ENCODE measurements at regions not wholly inside any gene's neighbourhood (a gene's known extent, or its start where the extent isn't known, plus 50 kb on each side); places are given as distances from the start of the nearest gene placed in this dataset.

DNA sequence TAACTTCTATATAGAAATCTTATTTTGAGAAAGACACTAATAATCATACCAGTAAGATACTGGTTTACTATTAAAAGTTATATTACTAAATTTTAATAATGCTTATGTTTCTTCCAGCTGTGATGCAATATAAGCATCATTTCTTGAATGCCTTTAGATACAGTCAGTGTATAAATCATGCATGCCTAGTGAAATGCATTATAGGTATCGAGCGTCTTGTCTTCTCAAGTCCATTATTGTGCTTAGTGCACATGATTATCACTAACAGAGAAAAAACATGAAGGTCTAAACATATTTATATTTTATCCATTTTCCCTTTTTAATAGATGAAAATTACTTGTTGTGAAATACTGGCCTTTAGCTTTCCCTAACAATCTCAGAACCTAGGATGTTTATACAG, 1021.5 kb upstream of the AGA start:
- H3K18ac ChIP-seq (ENCODE audit: low read length): no peak overlapping the region
- no peaks in the 10 kb centered on the region for H3K36me3 ChIP-seq (replicated peaks in 1 of 2; ENCODE audit: control insufficient read depth in 2 of 2, insufficient read depth in 2 of 2, low read length in 2 of 2)
- no peak overlapping the region for H2BK120ac ChIP-seq (ENCODE audit: low read depth, low read length)
- no peak overlapping the region for H3K27ac ChIP-seq (replicated peaks; ENCODE audit: low read length)
- no peak overlapping the region for H2BK12ac ChIP-seq (ENCODE audit: low read length)
- no peak overlapping the region for H2AK5ac ChIP-seq (ENCODE audit: low read depth, low read length)
- no peak overlapping the region for H3K4me3 ChIP-seq (ENCODE audit: low read length in 2 of 2)
- H3K27me3 ChIP-seq (ENCODE audit: control insufficient read depth in 3 of 3, insufficient read depth in 3 of 3, low read depth in 1 of 3, low read length in 3 of 3): no peaks in the 10 kb centered on the region
- H3K4ac ChIP-seq (ENCODE audit: low read length): no peak overlapping the region
- H4K91ac ChIP-seq (ENCODE audit: low read depth, low read length, poor library complexity): no peak overlapping the region
- H3K23ac ChIP-seq (ENCODE audit: low read depth, low read length, poor library complexity): no peak overlapping the region
- no peak overlapping the region for H3K4me2 ChIP-seq (ENCODE audit: insufficient read depth, low read length, poor library complexity, severe bottlenecking)
- H3K79me1 ChIP-seq (ENCODE audit: low read depth, low read length): no peaks in the 10 kb centered on the region
- no CpG with 5 or more reads among the region's 2 CpGs for WGBS, 2 donors (ENCODE audit: extremely low coverage in 2 of 2, insufficient read length in 2 of 2, insufficient replicate concordance in 1 of 2)
- no peak overlapping the region for H4K8ac ChIP-seq (ENCODE audit: low read depth, low read length)
- H3K9ac ChIP-seq (ENCODE audit: low read depth, low read length, poor library complexity): no peak overlapping the region
- no peaks in the 10 kb centered on the region for H3K9me3 ChIP-seq (replicated peaks in 1 of 2; ENCODE audit: control insufficient read depth in 2 of 2, insufficient read depth in 1 of 2, low read depth in 1 of 2, low read length in 2 of 2)
- H3K14ac ChIP-seq (ENCODE audit: low read length): no peak overlapping the region
- DNase-seq (ENCODE audit: low spot score): no peak
- H2BK5ac ChIP-seq (ENCODE audit: low read length): no peak overlapping the region
- no peak overlapping the region for H2AFZ ChIP-seq (ENCODE audit: low read length)
- no peak overlapping the region for H2BK15ac ChIP-seq (ENCODE audit: low read length)
- H3K4me1 ChIP-seq (ENCODE audit: control insufficient read depth in 2 of 2, insufficient read depth in 1 of 2, low read depth in 1 of 2, low read length in 2 of 2): no peaks in the 10 kb centered on the region

DNA sequence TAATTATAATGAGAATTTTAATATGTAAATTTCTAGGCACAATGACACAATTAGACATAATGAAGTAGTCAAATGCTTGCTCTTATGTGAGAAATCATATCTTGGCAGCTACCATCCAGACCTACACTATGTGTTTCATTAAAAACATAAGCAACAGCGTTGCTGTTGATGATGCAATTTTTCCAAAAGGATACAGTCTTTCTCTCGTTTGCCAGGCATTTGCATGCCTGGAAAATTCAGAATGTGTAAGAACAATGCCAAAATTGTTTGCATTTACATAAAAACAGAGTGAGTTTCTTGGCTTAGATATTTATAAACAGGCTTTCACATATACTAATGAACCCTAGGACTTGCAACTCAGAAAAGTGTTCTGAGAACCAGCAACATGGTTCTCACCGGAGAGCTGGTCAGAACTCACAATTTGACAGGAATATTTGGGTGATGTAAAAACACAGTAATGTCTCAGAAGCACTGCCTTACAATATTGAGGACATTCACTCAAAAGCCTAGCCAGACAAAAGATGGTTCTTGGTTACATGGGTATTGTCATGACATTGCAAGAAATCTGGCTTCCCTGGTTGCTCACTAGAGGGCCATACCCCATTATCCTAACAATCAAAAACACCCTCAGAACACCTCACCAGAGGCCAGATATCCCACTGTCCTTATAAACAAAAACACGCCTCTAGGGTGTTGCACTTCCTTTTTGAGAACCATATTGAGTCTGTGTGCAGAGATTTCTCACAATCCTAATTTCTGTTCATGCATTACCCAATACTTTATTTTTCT, 1029.0 kb upstream of the AGA start:
- no peak overlapping the region for H3K27ac ChIP-seq (replicated peaks; ENCODE audit: low read length)
- no peak overlapping the region for H3K4me3 ChIP-seq (ENCODE audit: low read length in 2 of 2)
- H2BK15ac ChIP-seq (ENCODE audit: low read length): no peak overlapping the region
- no peak overlapping the region for H4K8ac ChIP-seq (ENCODE audit: low read depth, low read length)
- H3K4me1 ChIP-seq (ENCODE audit: control insufficient read depth in 2 of 2, insufficient read depth in 1 of 2, low read depth in 1 of 2, low read length in 2 of 2): no peaks in the 10 kb centered on the region
- no CpG with 5 or more reads among the region's 4 CpGs for WGBS, 2 donors (ENCODE audit: extremely low coverage in 2 of 2, insufficient read length in 2 of 2, insufficient replicate concordance in 1 of 2)
- H3K27me3 ChIP-seq (ENCODE audit: control insufficient read depth in 3 of 3, insufficient read depth in 3 of 3, low read depth in 1 of 3, low read length in 3 of 3): no peaks in the 10 kb centered on the region
- H4K91ac ChIP-seq (ENCODE audit: low read depth, low read length, poor library complexity): no peak overlapping the region
- no peak overlapping the region for H3K14ac ChIP-seq (ENCODE audit: low read length)
- no peak overlapping the region for H2BK5ac ChIP-seq (ENCODE audit: low read length)
- H3K36me3 ChIP-seq (replicated peaks in 1 of 2; ENCODE audit: control insufficient read depth in 2 of 2, insufficient read depth in 2 of 2, low read length in 2 of 2): no peaks in the 10 kb centered on the region
- no peak overlapping the region for H3K23ac ChIP-seq (ENCODE audit: low read depth, low read length, poor library complexity)
- no peak overlapping the region for H2AK5ac ChIP-seq (ENCODE audit: low read depth, low read length)
- H2BK12ac ChIP-seq (ENCODE audit: low read length): no peak overlapping the region
- no peaks in the 10 kb centered on the region for H3K79me1 ChIP-seq (ENCODE audit: low read depth, low read length)
- no peak overlapping the region for H3K4me2 ChIP-seq (ENCODE audit: insufficient read depth, low read length, poor library complexity, severe bottlenecking)
- no peaks in the 10 kb centered on the region for H3K9me3 ChIP-seq (replicated peaks in 1 of 2; ENCODE audit: control insufficient read depth in 2 of 2, insufficient read depth in 1 of 2, low read depth in 1 of 2, low read length in 2 of 2)
- no peak overlapping the region for H2AFZ ChIP-seq (ENCODE audit: low read length)
- no peak overlapping the region for H3K4ac ChIP-seq (ENCODE audit: low read length)
- DNase-seq (ENCODE audit: low spot score): no peak
- H3K18ac ChIP-seq (ENCODE audit: low read length): no peak overlapping the region
- no peak overlapping the region for H3K9ac ChIP-seq (ENCODE audit: low read depth, low read length, poor library complexity)
- H2BK120ac ChIP-seq (ENCODE audit: low read depth, low read length): no peak overlapping the region

DNA sequence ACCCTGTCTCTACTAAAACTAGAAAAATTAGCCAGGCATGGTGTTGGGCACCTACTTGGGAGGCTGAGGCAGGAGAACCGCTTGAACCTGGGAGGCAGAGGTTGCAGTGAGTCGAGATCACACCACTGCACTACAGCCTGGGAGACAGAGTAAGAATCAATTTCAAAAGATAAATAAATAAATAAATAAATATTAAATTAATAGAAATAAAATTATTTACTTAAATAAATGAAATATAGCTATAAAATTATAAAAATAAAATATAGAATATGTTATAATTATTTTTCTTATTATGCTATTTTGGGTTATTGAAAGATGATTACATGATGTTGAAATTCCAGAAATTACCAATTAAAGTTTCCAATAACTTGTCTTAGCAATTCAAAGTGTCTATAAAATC, 1029.8 kb upstream of the AGA start:
- no peak for DNase-seq (ENCODE audit: low spot score)
- H3K9ac ChIP-seq (ENCODE audit: low read depth, low read length, poor library complexity): no peak overlapping the region
- no peak overlapping the region for H3K4me3 ChIP-seq (ENCODE audit: low read length in 2 of 2)
- H2AK5ac ChIP-seq (ENCODE audit: low read depth, low read length): no peak overlapping the region
- no peak overlapping the region for H2BK5ac ChIP-seq (ENCODE audit: low read length)
- H2BK120ac ChIP-seq (ENCODE audit: low read depth, low read length): no peak overlapping the region
- H3K36me3 ChIP-seq (replicated peaks in 1 of 2; ENCODE audit: control insufficient read depth in 2 of 2, insufficient read depth in 2 of 2, low read length in 2 of 2): no peaks in the 10 kb centered on the region
- no peak overlapping the region for H3K4me2 ChIP-seq (ENCODE audit: insufficient read depth, low read length, poor library complexity, severe bottlenecking)
- no peak overlapping the region for H3K14ac ChIP-seq (ENCODE audit: low read length)
- H4K91ac ChIP-seq (ENCODE audit: low read depth, low read length, poor library complexity): no peak overlapping the region
- H3K18ac ChIP-seq (ENCODE audit: low read length): no peak overlapping the region
- H2BK15ac ChIP-seq (ENCODE audit: low read length): no peak overlapping the region
- H3K4ac ChIP-seq (ENCODE audit: low read length): no peak overlapping the region
- no CpG with 5 or more reads among the region's 2 CpGs for WGBS, 2 donors (ENCODE audit: extremely low coverage in 2 of 2, insufficient read length in 2 of 2, insufficient replicate concordance in 1 of 2)
- H3K79me1 ChIP-seq (ENCODE audit: low read depth, low read length): no peaks in the 10 kb centered on the region
- no peak overlapping the region for H2AFZ ChIP-seq (ENCODE audit: low read length)
- no peak overlapping the region for H4K8ac ChIP-seq (ENCODE audit: low read depth, low read length)
- no peaks in the 10 kb centered on the region for H3K27me3 ChIP-seq (ENCODE audit: control insufficient read depth in 3 of 3, insufficient read depth in 3 of 3, low read depth in 1 of 3, low read length in 3 of 3)
- H3K23ac ChIP-seq (ENCODE audit: low read depth, low read length, poor library complexity): no peak overlapping the region
- H3K9me3 ChIP-seq (replicated peaks in 1 of 2; ENCODE audit: control insufficient read depth in 2 of 2, insufficient read depth in 1 of 2, low read depth in 1 of 2, low read length in 2 of 2): no peaks in the 10 kb centered on the region
- no peak overlapping the region for H3K27ac ChIP-seq (replicated peaks; ENCODE audit: low read length)
- H3K4me1 ChIP-seq (ENCODE audit: control insufficient read depth in 2 of 2, insufficient read depth in 1 of 2, low read depth in 1 of 2, low read length in 2 of 2): no peaks in the 10 kb centered on the region
- no peak overlapping the region for H2BK12ac ChIP-seq (ENCODE audit: low read length)

DNA sequence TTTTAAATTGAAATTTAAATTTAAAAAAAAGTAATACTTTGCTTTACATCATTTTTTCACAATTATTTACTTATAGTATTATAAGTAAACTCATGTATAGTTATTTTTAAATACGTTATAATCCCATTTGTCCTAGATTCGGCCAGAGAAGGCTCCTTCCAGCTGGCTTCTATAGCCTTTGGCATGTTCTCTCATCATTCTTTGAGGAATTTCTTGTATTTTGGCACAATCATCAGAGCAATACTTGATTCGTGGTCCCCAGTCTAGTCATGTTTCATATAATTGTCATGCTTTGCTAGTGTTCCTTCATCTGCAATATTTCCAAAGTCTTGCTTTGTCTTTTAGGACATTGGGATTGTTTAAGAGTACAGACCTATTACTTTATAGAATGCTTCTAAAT, 1037.9 kb upstream of the AGA start:
- Histone ChIP-seq H2BK5ac (ENCODE audit: low read length) (no peak overlapping the region), H3K23ac (ENCODE audit: low read depth, low read length, poor library complexity) (no peak overlapping the region), H2AK5ac (ENCODE audit: low read depth, low read length) (no peak overlapping the region), H3K79me1 (ENCODE audit: low read depth, low read length) (no peaks in the 10 kb centered on the region), H2BK120ac (ENCODE audit: low read depth, low read length) (no peak overlapping the region), H3K4ac (ENCODE audit: low read length) (no peak overlapping the region), H3K27ac (replicated peaks; ENCODE audit: low read length) (no peak overlapping the region), H3K4me1 (ENCODE audit: control insufficient read depth in 2 of 2, insufficient read depth in 1 of 2, low read depth in 1 of 2, low read length in 2 of 2) (no peaks in the 10 kb centered on the region), H4K8ac (ENCODE audit: low read depth, low read length) (no peak overlapping the region), H3K18ac (ENCODE audit: low read length) (no peak overlapping the region), H3K36me3 (replicated peaks in 1 of 2; ENCODE audit: control insufficient read depth in 2 of 2, insufficient read depth in 2 of 2, low read length in 2 of 2) (no peaks in the 10 kb centered on the region), H3K14ac (ENCODE audit: low read length) (no peak overlapping the region), H2BK12ac (ENCODE audit: low read length) (no peak overlapping the region), H3K4me2 (ENCODE audit: insufficient read depth, low read length, poor library complexity, severe bottlenecking) (no peak overlapping the region), H3K9me3 (replicated peaks in 1 of 2; ENCODE audit: control insufficient read depth in 2 of 2, insufficient read depth in 1 of 2, low read depth in 1 of 2, low read length in 2 of 2) (no peaks in the 10 kb centered on the region), H2AFZ (ENCODE audit: low read length) (no peak overlapping the region), H4K91ac (ENCODE audit: low read depth, low read length, poor library complexity) (no peak overlapping the region), H2BK15ac (ENCODE audit: low read length) (no peak overlapping the region), H3K4me3 (ENCODE audit: low read length in 2 of 2) (no peak overlapping the region), H3K27me3 (ENCODE audit: control insufficient read depth in 3 of 3, insufficient read depth in 3 of 3, low read depth in 1 of 3, low read length in 3 of 3) (no peaks in the 10 kb centered on the region), H3K9ac (ENCODE audit: low read depth, low read length, poor library complexity) (no peak overlapping the region)
- no peak for DNase-seq (ENCODE audit: low spot score)
- no CpG with 5 or more reads among the region's 3 CpGs for WGBS, 2 donors (ENCODE audit: extremely low coverage in 2 of 2, insufficient read length in 2 of 2, insufficient replicate concordance in 1 of 2)

Measured in neuronal stem cell (in vitro differentiated cells).